IMR-90 (cell line): ENCODE measurements at regions not wholly inside any gene's neighbourhood (a gene's known extent, or its start where the extent isn't known, plus 50 kb on each side); places are given as distances from the start of the nearest gene placed in this dataset.
"Not testable (repeated sequence)": the region's sequence is repeated elsewhere in the genome, so short reads cannot be mapped to it uniquely, and the experiment has no call there.

Source experiments
- ATAC-seq: fragments of 200-7000 bp; cut with Tn5 transposase; 2 replicates; pipeline ENCODE4 v1.9.1; 2020; ENCODE audit warnings: low read depth, mild to moderate bottlenecking, moderate library complexity
- BruUV-seq: library from RNA; stranded (reverse); fragments of 400-500 nt; replicated peaks from 2 replicates; lab custom pipeline; 2021; lab: Mats Ljungman, UMichigan
- CTCF ChIA-PET: fragments of 300-600 bp; formaldehyde crosslinking; extraction: SDS; loops from one replicate; lab custom pipeline; 2021; ENCODE audit warnings: antibody characterized with exemption; lab: Yijun Ruan, JAX
- POLR2A ChIA-PET: fragments of 300-600 bp; sonication (Branson Sonifier 250); formaldehyde crosslinking; loops from one replicate; lab custom pipeline; 2022; ENCODE audit warnings: antibody characterized with exemption; ENCODE audit not compliant: unreplicated experiment; lab: Charles Lee
- DNase-seq: peaks from one replicate; pipeline ENCODE4 v3.0.0; 2013
- H2AFZ ChIP-seq: replicated peaks from 2 replicates; pipeline ENCODE3; 2013; ENCODE audit warnings: low read length, mild to moderate bottlenecking; ENCODE audit not compliant: poor library complexity
- H2AK5ac ChIP-seq: 2 replicates; pipeline ENCODE4 v1.6.1; 2013; ENCODE audit warnings: low read depth, low read length, inconsistent platforms
- H2AK9ac ChIP-seq: replicated peaks from 2 replicates; pipeline ENCODE3; 2013; ENCODE audit warnings: mild to moderate bottlenecking, low read depth, low read length, moderate library complexity; ENCODE audit not compliant: poor library complexity
- H2BK120ac ChIP-seq: 2 replicates; pipeline ENCODE4 v1.6.1; 2013; ENCODE audit warnings: low read depth, low read length, inconsistent platforms
- H2BK15ac ChIP-seq: 3 replicates; pipeline ENCODE4 v1.6.1; 2013; ENCODE audit warnings: low read depth, low read length, inconsistent platforms
- H2BK20ac ChIP-seq: 2 replicates; pipeline ENCODE4 v1.6.1; 2013; ENCODE audit warnings: low read depth, mild to moderate bottlenecking, inconsistent platforms, low read length, moderate library complexity
- H2BK5ac ChIP-seq: 2 replicates; pipeline ENCODE4 v1.6.1; 2013; ENCODE audit warnings: mild to moderate bottlenecking, low read depth, low read length, inconsistent platforms; ENCODE audit not compliant: poor library complexity, severe bottlenecking
- H3K14ac ChIP-seq: replicated peaks from 2 replicates; pipeline ENCODE4 v1.6.1; 2013; ENCODE audit warnings: low read depth, low read length, inconsistent platforms
- H3K18ac ChIP-seq: 2 replicates; pipeline ENCODE4 v1.6.1; 2013; ENCODE audit warnings: low read depth, low read length, control low read depth
- H3K23ac ChIP-seq: 2 replicates; pipeline ENCODE4 v1.6.1; 2013; ENCODE audit warnings: low read depth, low read length, inconsistent platforms
- H3K27ac ChIP-seq: 2 replicates; pipeline ENCODE4 v1.5.1; 2013; ENCODE audit warnings: mild to moderate bottlenecking, control low read depth, low read length; ENCODE audit not compliant: insufficient read depth
- H3K27me3 ChIP-seq: 2 replicates; pipeline ENCODE4 v1.6.1; 2013; ENCODE audit warnings: low read length; ENCODE audit not compliant: control insufficient read depth, insufficient read depth
- H3K36me3 ChIP-seq: 2 replicates; pipeline ENCODE4 v1.6.1; 2013; ENCODE audit warnings: low read length, mixed read lengths; ENCODE audit not compliant: control insufficient read depth, insufficient read depth
- H3K4ac ChIP-seq: 2 replicates; pipeline ENCODE4 v1.6.1; 2013; ENCODE audit warnings: low read depth, low read length, inconsistent platforms
- H3K4me1 ChIP-seq: 2 replicates; pipeline ENCODE4 v1.6.1; 2013; ENCODE audit warnings: low read length, mixed read lengths; ENCODE audit not compliant: control insufficient read depth, insufficient read depth
- H3K4me2 ChIP-seq: 2 replicates; pipeline ENCODE4 v1.6.1; 2013; ENCODE audit warnings: low read depth, mild to moderate bottlenecking, control low read depth, low read length, moderate library complexity
- H3K4me3 ChIP-seq: 2 replicates; pipeline ENCODE4 v1.5.1; 2013; ENCODE audit warnings: low read depth, mild to moderate bottlenecking, control low read depth, low read length, moderate library complexity; ENCODE audit not compliant: insufficient read depth
- H3K56ac ChIP-seq: 2 replicates; pipeline ENCODE4 v1.6.1; 2013; ENCODE audit warnings: low read length, inconsistent platforms; ENCODE audit not compliant: insufficient read depth; ENCODE audit errors: extremely low read depth
- H3K79me1 ChIP-seq, 2 experiments: 2 replicates each; pipeline ENCODE4 v1.6.1; 2013; ENCODE audit warnings: low read length in 2 of 2, inconsistent platforms in 1 of 2, low read depth in 1 of 2
- H3K9ac ChIP-seq: 2 replicates; pipeline ENCODE4 v1.6.1; 2013; ENCODE audit warnings: low read depth, low read length, control low read depth
- H3K9me1 ChIP-seq: 2 replicates; pipeline ENCODE4 v1.6.1; 2013; ENCODE audit warnings: low read length, inconsistent platforms; ENCODE audit not compliant: insufficient read depth
- H3K9me3 ChIP-seq: 2 replicates; pipeline ENCODE4 v1.6.1; 2013; ENCODE audit warnings: low read length; ENCODE audit not compliant: control insufficient read depth, insufficient read depth
- H4K20me1 ChIP-seq: 2 replicates; pipeline ENCODE4 v1.6.1; 2013; ENCODE audit warnings: low read length, inconsistent platforms; ENCODE audit not compliant: insufficient read depth
- H4K5ac ChIP-seq: 2 replicates; pipeline ENCODE4 v1.6.1; 2013; ENCODE audit warnings: mild to moderate bottlenecking, low read depth, low read length, control low read depth
- H4K8ac ChIP-seq, 2 experiments: 2 replicates each; pipeline ENCODE4 v1.6.1; 2013; ENCODE audit warnings: low read depth in 2 of 2, low read length in 2 of 2, control low read depth in 1 of 2, inconsistent platforms in 1 of 2
- H4K91ac ChIP-seq: 2 replicates; pipeline ENCODE4 v1.6.1; 2013; ENCODE audit warnings: low read depth, low read length, inconsistent platforms; ENCODE audit not compliant: insufficient read depth
- BHLHE40 ChIP-seq: fragments of 150-350 bp; IDR thresholded peaks from 2 replicates; pipeline ENCODE4 v1.6.1; 2016; ENCODE audit warnings: mild to moderate bottlenecking, low read depth, low read length
- CEBPB ChIP-seq: IDR thresholded peaks from 2 replicates; pipeline ENCODE4 v1.6.1; 2012; ENCODE audit warnings: low read depth, low read length, improper control_type of control experiment
- CHD1 ChIP-seq: IDR thresholded peaks from 2 replicates; pipeline ENCODE4 v1.6.1; 2012; ENCODE audit warnings: low read depth, low read length, improper control_type of control experiment
- FOS ChIP-seq: fragments of 150-350 bp; IDR thresholded peaks from 2 replicates; pipeline ENCODE4 v1.6.1; 2016; ENCODE audit warnings: low read depth, low read length
- MXI1 ChIP-seq: IDR thresholded peaks from 2 replicates; pipeline ENCODE4 v1.6.1; 2012; ENCODE audit warnings: low read depth, mild to moderate bottlenecking, low read length, moderate library complexity, borderline replicate concordance
- RAD21 ChIP-seq: IDR thresholded peaks from 2 replicates; pipeline ENCODE4 v1.6.1; 2012; ENCODE audit warnings: low read length, improper control_type of control experiment
- RCOR1 ChIP-seq: IDR thresholded peaks from 2 replicates; pipeline ENCODE4 v1.6.1; 2012; ENCODE audit warnings: mild to moderate bottlenecking, low read length, improper control_type of control experiment; ENCODE audit not compliant: insufficient replicate concordance
- RFX5 ChIP-seq: IDR thresholded peaks from 2 replicates; pipeline ENCODE4 v1.8.0; 2012; ENCODE audit warnings: low read depth, mild to moderate bottlenecking, low read length, moderate library complexity
- USF2 ChIP-seq: fragments of 150-350 bp; IDR thresholded peaks from 2 replicates; pipeline ENCODE4 v1.6.1; 2017; ENCODE audit warnings: mild to moderate bottlenecking, antibody characterized with exemption, low read length, low read depth
- WGBS, 2 experiments: methylation state at CpG; one replicate each; pipeline versions ENCODE4 v1.1.5 to v1.1.7; 2013; ENCODE audit warnings: missing lambda C conversion rate in 2 of 2; ENCODE audit not compliant: insufficient read length in 1 of 2; ENCODE audit errors: extremely low coverage in 2 of 2; 5-methylcytosine and 5-hydroxymethylcytosine counted together
- dilution Hi-C: fragments of 300-500 bp; cut with HindIII; formaldehyde crosslinking; loops from one replicate; pipeline ENCODE4 v1.14.3; 2018; ENCODE audit warnings: low sequenced_read_pairs; ENCODE audit not compliant: unreplicated experiment
- in situ Hi-C: fragments of 300-500 bp; cut with MboI; formaldehyde crosslinking; loops from 3 replicates; pipeline ENCODE4 v1.14.3; 2019; ENCODE audit warnings: low sequenced_read_pairs, inconsistent platforms, mixed read lengths
- intact Hi-C: fragments of 100-400 bp; cut with micrococcal nuclease; formaldehyde crosslinking; loops from 2 replicates; pipeline ENCODE4 v1.10.0; 2022

- Histone ChIP-seq H2BK120ac (no peak overlapping the region), H3K9me3 (peaks cover 48% of the 10 kb centered on the region), H3K79me1 (no peaks in the 10 kb centered on the region), H4K91ac (no peak overlapping the region), H3K9ac (no peak overlapping the region), H3K4me1 (no peaks in the 10 kb centered on the region), H2BK5ac (no peak overlapping the region), H2AK5ac (no peak overlapping the region), H2AK9ac (no peak overlapping the region), H3K27me3 (no peaks in the 10 kb centered on the region), H3K56ac (no peak overlapping the region), H3K4me2 (no peak overlapping the region), H2BK15ac (no peak overlapping the region), H3K23ac (no peak overlapping the region), H4K8ac (no peak overlapping the region), H3K9me1 (no peaks in the 10 kb centered on the region), H2AFZ (no peak overlapping the region), H3K27ac (no peak overlapping the region), H3K14ac (no peak overlapping the region), H4K5ac (no peak overlapping the region), H4K20me1 (no peaks in the 10 kb centered on the region), H3K4ac (no peak overlapping the region), H3K18ac (no peak overlapping the region), H3K4me3 (no peak overlapping the region), H3K36me3 (no peaks in the 10 kb centered on the region), H2BK20ac (no peak overlapping the region)
- ATAC-seq (no peak), DNase-seq (no peak)
- in situ Hi-C loops (no loop called here), intact Hi-C loops (no loop called here), dilution Hi-C loops (no loop called here)
- POLR2A ChIA-PET = no interaction called here
- CTCF ChIA-PET = no interaction called here
- TF ChIP-seq FOS (no peak), BHLHE40 (no peak), MXI1 (no peak), RAD21 (no peak), USF2 (no peak), RFX5 (no peak), CEBPB (no peak), CHD1 (no peak), RCOR1 (no peak)
- BruUV-seq = no TSS peak
- WGBS, 2 experiments = 2% methylated on average over 10 of the region's 16 CpGs; no CpG with 5 or more reads in 1 of the 2 experiments
Measured at GRCh38 chr19:56980906-56981305, 138.9 kb upstream of the USP29 start.

- H3K4me3 ChIP-seq, H3K9ac ChIP-seq, dilution Hi-C loops, H2BK5ac ChIP-seq, H2AK5ac ChIP-seq, intact Hi-C loops, H2BK20ac ChIP-seq, H4K91ac ChIP-seq, H3K9me1 ChIP-seq, POLR2A ChIA-PET, H3K27ac ChIP-seq, H2AK9ac ChIP-seq, ATAC-seq, H3K14ac ChIP-seq, H2BK120ac ChIP-seq, H4K20me1 ChIP-seq, H3K4ac ChIP-seq, H3K56ac ChIP-seq, H3K27me3 ChIP-seq, DNase-seq, CTCF ChIA-PET, BruUV-seq, H2BK15ac ChIP-seq, H3K36me3 ChIP-seq, H3K79me1 ChIP-seq, H3K4me1 ChIP-seq, H4K5ac ChIP-seq, H3K18ac ChIP-seq, H3K4me2 ChIP-seq, H3K23ac ChIP-seq, H4K8ac ChIP-seq, in situ Hi-C loops: not testable (repeated sequence)
- peak overlapping the region; percentile 23 for H2AFZ ChIP-seq
- peaks cover 53% of the 10 kb centered on the region for H3K9me3 ChIP-seq
- 32% methylated on average over 2 of the region's 10 CpGs; no CpG with 5 or more reads in 1 of the 2 experiments for WGBS, 2 experiments
Measured at GRCh38 chr19:56981440-56981839, 138.3 kb upstream of the USP29 start.
